ENCODE measurements at regions not wholly inside any gene's neighbourhood (a gene's known extent, or its start where the extent isn't known, plus 50 kb on each side); places are given as distances from the start of the nearest gene placed in this dataset.
A peak's percentile ranks its signal among the peaks of the same experiment; 100 is the strongest.

GRCh38 chr10:83272666-83273434 is 866.5 kb upstream of the GHITM start:
- Histone ChIP-seq H3K27me3 (ENCODE audit: insufficient read depth, low read depth, severe bottlenecking) (no peaks in the 10 kb centered on the region), H3K27ac (no peak overlapping the region), H3K36me3 (no peaks in the 10 kb centered on the region), H3K4me3 (ENCODE audit: low read depth, low read length) (no peak overlapping the region), H3K9me3 (ENCODE audit: severe bottlenecking) (no peaks in the 10 kb centered on the region)
- 0 out of 2 replicates have a peak, but pooled peaks have one; percentile 15 for TF ChIP-seq CTCF (IDR thresholded peaks at IDR 0.05; ENCODE audit: low read depth, low read length)
- no peak for DNase-seq

DNA sequence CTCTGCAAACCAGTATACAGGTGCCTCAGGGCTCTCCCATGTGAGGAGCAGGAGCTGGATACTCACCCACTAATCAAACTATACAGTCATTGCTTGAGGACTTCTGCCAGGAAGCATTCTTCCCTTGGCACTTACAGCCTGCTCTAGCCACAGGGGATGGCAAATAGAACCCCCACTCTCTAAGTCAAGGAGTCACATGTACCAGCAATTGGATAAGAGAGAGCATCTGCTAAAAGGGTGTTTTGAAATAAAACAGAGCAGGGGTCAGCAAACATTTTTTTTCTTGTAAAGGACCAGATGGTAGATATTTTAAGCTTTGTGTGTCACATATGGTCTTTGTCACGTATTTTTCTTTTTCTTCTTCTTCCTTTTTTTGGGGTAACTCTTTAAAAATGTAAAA is 865.2 kb upstream of the GHITM start:
- H3K36me3 ChIP-seq: no peaks in the 10 kb centered on the region
- no peak for DNase-seq
- H3K27me3 ChIP-seq (ENCODE audit: insufficient read depth, low read depth, severe bottlenecking): no peaks in the 10 kb centered on the region
- H3K27ac ChIP-seq: no peak overlapping the region
- no peak overlapping the region for H3K4me3 ChIP-seq (ENCODE audit: low read depth, low read length)
- no peak for TF ChIP-seq CTCF (IDR thresholded peaks at IDR 0.05; ENCODE audit: low read depth, low read length)
- H3K9me3 ChIP-seq (ENCODE audit: severe bottlenecking): no peaks in the 10 kb centered on the region

DNA sequence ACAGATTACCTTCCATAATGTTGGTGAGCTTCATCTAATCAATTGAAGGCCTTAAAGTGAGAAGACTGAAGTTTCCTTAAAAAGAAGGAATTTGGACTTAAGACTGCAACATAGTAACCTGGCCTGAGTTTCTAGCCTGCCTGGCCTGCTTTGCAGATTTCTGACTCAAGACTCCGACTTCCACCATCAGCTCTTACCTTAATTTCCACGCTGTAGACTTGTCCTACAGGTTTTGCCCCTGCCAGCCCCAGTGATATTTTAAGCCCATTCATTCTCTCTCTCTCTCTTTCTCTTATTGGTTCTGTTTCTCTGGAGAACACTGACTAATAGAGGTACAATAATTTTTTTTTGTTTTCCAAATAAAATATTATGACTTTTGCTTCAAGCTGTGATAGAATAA is 862.3 kb upstream of the GHITM start:
- no peak overlapping the region for H3K27ac ChIP-seq
- DNase-seq: no peak
- H3K36me3 ChIP-seq: no peaks in the 10 kb centered on the region
- no peak overlapping the region for H3K4me3 ChIP-seq (ENCODE audit: low read depth, low read length)
- no peaks in the 10 kb centered on the region for H3K9me3 ChIP-seq (ENCODE audit: severe bottlenecking)
- H3K27me3 ChIP-seq (ENCODE audit: insufficient read depth, low read depth, severe bottlenecking): no peaks in the 10 kb centered on the region
- no peak for TF ChIP-seq CTCF (IDR thresholded peaks at IDR 0.05; ENCODE audit: low read depth, low read length)

- H3K27ac ChIP-seq: no peak overlapping the region
- no peak for DNase-seq
- no peaks in the 10 kb centered on the region for H3K27me3 ChIP-seq (ENCODE audit: insufficient read depth, low read depth, severe bottlenecking)
- TF ChIP-seq CTCF (IDR thresholded peaks at IDR 0.05; ENCODE audit: low read depth, low read length): no peak
- no peaks in the 10 kb centered on the region for H3K9me3 ChIP-seq (ENCODE audit: severe bottlenecking)
- no peak overlapping the region for H3K4me3 ChIP-seq (ENCODE audit: low read depth, low read length)
- H3K36me3 ChIP-seq: no peaks in the 10 kb centered on the region
Observed at GRCh38 chr10:83283151-83283550, 856.2 kb upstream of the GHITM start.

GRCh38 chr10:83287374-83287773 is 851.9 kb upstream of the GHITM start:
- Histone ChIP-seq H3K27me3 (ENCODE audit: insufficient read depth, low read depth, severe bottlenecking) (no peaks in the 10 kb centered on the region), H3K4me3 (ENCODE audit: low read depth, low read length) (no peak overlapping the region), H3K27ac (no peak overlapping the region), H3K36me3 (no peaks in the 10 kb centered on the region), H3K9me3 (ENCODE audit: severe bottlenecking) (no peaks in the 10 kb centered on the region)
- no peak for TF ChIP-seq CTCF (IDR thresholded peaks at IDR 0.05; ENCODE audit: low read depth, low read length)
- no peak for DNase-seq

- Histone ChIP-seq H3K9me3 (ENCODE audit: severe bottlenecking) (no peaks in the 10 kb centered on the region), H3K27me3 (ENCODE audit: insufficient read depth, low read depth, severe bottlenecking) (no peaks in the 10 kb centered on the region), H3K4me3 (ENCODE audit: low read depth, low read length) (no peak overlapping the region), H3K36me3 (no peaks in the 10 kb centered on the region), H3K27ac (no peak overlapping the region)
- TF ChIP-seq CTCF (IDR thresholded peaks at IDR 0.05; ENCODE audit: low read depth, low read length): no peak
- no peak for DNase-seq
Observed at GRCh38 chr10:83289373-83289772, 849.9 kb upstream of the GHITM start.
